GM12892 (cell line): ENCODE measurements at regions not wholly inside any gene's neighbourhood (a gene's known extent, or its start where the extent isn't known, plus 50 kb on each side); places are given as distances from the start of the nearest gene placed in this dataset.
A peak's percentile ranks its signal among the peaks of the same experiment; 100 is the strongest.

Experiments used
- DNase-seq: peaks from one replicate; pipeline ENCODE4 v3.0.0; 2011; ENCODE audit not compliant: insufficient read length
- FAIRE-seq: peaks from 2 replicates; lab custom pipeline; 2011; peaks lifted over from hg19 to GRCh38; lab: Jason Lieb, UNC
- POLR2A ChIP-seq: IDR thresholded peaks from 2 replicates; pipeline ENCODE4 v1.6.1; 2011; ENCODE audit warnings: low read depth, low read length, control low read depth
- POLR2AphosphoS5 ChIP-seq: IDR thresholded peaks from 2 replicates; pipeline ENCODE4 v1.6.1; 2011; ENCODE audit warnings: low read depth, low read length, control low read depth
- TAF1 ChIP-seq: IDR thresholded peaks from 2 replicates; pipeline ENCODE4 v1.6.1; 2011; ENCODE audit warnings: low read depth, mild to moderate bottlenecking, control low read depth, low read length, borderline replicate concordance

DNA sequence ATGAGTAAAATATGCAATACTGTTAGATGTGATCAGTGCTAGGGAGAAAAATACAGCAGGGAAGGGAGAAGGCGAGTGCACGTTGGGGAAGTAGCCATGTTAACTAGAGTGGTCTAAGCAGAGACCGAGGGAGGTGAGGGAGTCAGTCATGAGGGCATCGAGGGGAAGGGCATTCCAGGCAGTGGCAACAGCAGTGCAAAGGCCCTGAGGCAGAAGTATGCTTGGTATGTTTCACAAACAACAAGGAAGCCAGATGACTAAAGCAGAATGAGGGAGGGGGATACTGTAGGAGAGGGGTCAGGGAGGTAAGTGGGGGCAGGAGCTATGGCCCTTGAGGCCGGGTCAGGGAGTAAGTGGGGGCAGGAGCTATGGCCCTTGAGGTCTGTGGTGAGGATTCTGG, 123.3 kb upstream of the BOD1 start:
- no peak for DNase-seq
- no peak for FAIRE-seq
- no peak for TF ChIP-seq POLR2A
- TF ChIP-seq TAF1, result no peak
- TF ChIP-seq POLR2AphosphoS5, result no peak

DNA sequence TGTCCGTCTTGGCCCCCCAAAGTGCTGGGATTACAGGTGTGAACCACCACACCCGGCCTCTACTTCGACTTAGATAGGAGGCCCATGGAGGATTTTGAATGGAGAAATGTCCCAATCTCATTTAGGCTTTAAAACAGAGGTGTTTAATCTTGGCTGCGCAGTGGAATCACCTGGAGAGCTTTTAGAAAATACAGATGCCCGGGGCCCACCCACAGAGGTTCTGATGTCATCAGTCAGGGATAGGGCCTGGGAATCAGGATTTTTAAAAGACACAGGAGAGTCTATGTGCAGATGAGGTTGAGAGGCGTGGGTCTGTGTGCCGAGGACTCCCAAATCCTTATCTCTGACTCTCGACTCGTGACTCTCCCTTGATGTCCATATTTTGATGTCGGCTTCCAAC, 124.0 kb upstream of the BOD1 start:
- TF ChIP-seq POLR2AphosphoS5, result no peak
- no peak for TF ChIP-seq TAF1
- TF ChIP-seq POLR2A, result no peak
- FAIRE-seq (no peak), DNase-seq (no peak)

GRCh38 chr5:173741087-173741486, 124.6 kb upstream of the BOD1 start:
- no peak for DNase-seq
- TF ChIP-seq POLR2AphosphoS5, result no peak
- TF ChIP-seq POLR2A, result no peak
- no peak for TF ChIP-seq TAF1
- FAIRE-seq, result no peak

GRCh38 chr5:173741729-173742431, 125.4 kb upstream of the BOD1 start:
- FAIRE-seq (no peak), DNase-seq (no peak)
- TF ChIP-seq TAF1 (no peak), POLR2AphosphoS5 (no peak), POLR2A (no peak)

GRCh38 chr5:173742432-173742816, 126.0 kb upstream of the BOD1 start:
- peak; percentile 69 for DNase-seq
- TF ChIP-seq POLR2AphosphoS5 (no peak), TAF1 (no peak), POLR2A (no peak)
- peak; percentile 70 for FAIRE-seq

DNA sequence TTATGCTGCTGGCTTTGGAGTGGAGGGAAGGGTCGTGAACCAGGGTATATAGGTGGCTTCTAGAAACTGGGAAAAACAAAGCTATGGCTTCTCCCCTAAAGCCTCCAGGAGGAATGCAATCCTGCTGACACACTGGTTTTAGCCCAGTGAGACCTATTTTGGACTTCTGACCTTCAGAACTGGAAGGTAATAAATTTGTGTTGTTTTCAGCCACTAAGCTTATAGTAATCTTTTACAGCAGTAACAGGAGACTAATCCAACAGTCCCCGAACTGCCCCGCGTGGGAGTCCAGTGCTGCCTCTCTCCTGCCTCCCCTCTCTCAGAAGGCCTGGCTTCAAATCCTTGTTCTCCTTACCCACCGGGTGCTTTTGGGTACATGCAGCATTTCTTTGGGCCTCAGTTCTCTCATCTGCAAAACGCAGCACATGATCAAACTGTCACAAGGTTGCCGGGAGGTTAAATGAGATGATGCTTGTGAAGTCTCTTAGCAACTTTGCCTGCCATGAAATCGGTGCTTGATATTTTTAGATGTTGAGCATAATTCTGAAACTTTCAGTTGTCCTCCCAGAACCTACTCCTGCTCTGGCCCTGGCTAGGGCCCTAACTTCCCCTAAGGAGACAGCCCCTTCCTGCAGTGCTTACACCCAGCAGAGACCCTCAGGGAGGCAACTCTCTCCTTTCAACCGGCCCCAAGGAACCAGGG, 127.3 kb upstream of the BOD1 start:
- DNase-seq (no peak), FAIRE-seq (peak; percentile 92)
- no peak for TF ChIP-seq POLR2AphosphoS5
- TF ChIP-seq POLR2A, result no peak
- TF ChIP-seq TAF1, result no peak

GRCh38 chr5:173744551-173744950, 128.1 kb upstream of the BOD1 start:
- DNase-seq, result no peak
- FAIRE-seq, result no peak
- TF ChIP-seq TAF1 (no peak), POLR2AphosphoS5 (no peak), POLR2A (no peak)

- peak; percentile 43 for DNase-seq
- TF ChIP-seq POLR2AphosphoS5 (no peak), POLR2A (no peak), TAF1 (no peak)
- FAIRE-seq, result peak; percentile 85
Measured at GRCh38 chr5:173745123-173745522, 128.7 kb upstream of the BOD1 start.

- no peak for DNase-seq
- no peak for FAIRE-seq
- TF ChIP-seq TAF1, result no peak
- no peak for TF ChIP-seq POLR2AphosphoS5
- no peak for TF ChIP-seq POLR2A
Measured at GRCh38 chr5:173745557-173745956, 129.1 kb upstream of the BOD1 start.

GRCh38 chr5:173746047-173746646, 129.7 kb upstream of the BOD1 start:
- TF ChIP-seq POLR2AphosphoS5 (no peak), TAF1 (no peak), POLR2A (no peak)
- FAIRE-seq (peak; percentile 21), DNase-seq (no peak)

DNA sequence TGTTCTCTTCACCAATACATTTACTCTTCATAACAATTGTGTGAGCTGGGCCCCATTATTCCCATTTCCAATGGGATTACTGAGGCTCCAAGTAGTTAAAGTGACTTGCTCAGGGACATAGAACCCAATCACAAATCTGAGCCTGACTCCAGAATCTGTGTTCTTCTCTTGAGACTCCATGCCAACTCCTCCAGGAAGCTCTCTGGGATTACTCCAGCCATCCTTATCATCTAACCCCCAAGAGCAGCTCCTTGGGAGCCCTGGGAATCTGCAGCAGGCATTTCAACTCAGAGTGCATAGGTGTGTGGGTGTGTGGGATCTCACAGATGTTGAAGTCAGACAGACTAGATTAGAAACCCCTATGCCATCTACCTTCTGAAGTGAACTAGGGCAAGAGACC, 131.4 kb upstream of the BOD1 start:
- TF ChIP-seq POLR2AphosphoS5, result no peak
- TF ChIP-seq TAF1, result no peak
- TF ChIP-seq POLR2A, result no peak
- FAIRE-seq (no peak), DNase-seq (no peak)
